ENCODE measurements at regions not wholly inside any gene's neighbourhood (a gene's known extent, or its start where the extent isn't known, plus 50 kb on each side); places are given as distances from the start of the nearest gene placed in this dataset.

DNA sequence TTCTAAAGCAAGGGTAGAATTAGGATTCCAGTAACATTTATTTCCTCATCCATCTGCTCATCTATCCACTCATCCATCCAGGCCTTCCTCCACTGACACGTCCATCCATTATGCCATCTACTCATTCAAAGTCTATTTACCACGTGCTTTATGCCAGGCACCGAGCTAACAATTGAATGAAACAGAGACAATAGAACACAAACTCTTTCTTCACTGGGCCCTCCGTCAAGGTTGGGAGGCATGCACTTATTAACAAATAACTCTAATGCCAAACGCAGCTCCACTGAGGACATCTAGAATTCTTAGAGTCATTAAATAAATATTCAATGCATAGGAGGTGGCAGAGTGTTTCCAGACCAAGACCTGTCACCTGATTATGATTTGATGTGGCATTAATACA lies 262.7 kb downstream of the CYRIA start:
- TF ChIP-seq, protein P1, sequence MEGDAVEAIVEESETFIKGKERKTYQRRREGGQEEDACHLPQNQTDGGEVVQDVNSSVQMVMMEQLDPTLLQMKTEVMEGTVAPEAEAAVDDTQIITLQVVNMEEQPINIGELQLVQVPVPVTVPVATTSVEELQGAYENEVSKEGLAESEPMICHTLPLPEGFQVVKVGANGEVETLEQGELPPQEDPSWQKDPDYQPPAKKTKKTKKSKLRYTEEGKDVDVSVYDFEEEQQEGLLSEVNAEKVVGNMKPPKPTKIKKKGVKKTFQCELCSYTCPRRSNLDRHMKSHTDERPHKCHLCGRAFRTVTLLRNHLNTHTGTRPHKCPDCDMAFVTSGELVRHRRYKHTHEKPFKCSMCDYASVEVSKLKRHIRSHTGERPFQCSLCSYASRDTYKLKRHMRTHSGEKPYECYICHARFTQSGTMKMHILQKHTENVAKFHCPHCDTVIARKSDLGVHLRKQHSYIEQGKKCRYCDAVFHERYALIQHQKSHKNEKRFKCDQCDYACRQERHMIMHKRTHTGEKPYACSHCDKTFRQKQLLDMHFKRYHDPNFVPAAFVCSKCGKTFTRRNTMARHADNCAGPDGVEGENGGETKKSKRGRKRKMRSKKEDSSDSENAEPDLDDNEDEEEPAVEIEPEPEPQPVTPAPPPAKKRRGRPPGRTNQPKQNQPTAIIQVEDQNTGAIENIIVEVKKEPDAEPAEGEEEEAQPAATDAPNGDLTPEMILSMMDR (IDR thresholded peaks at IDR 0.05), result no peak
- TF ChIP-seq EZH2 (IDR thresholded peaks at IDR 0.05; ENCODE audit: borderline replicate concordance, insufficient read depth, low read depth, low read length, poor library complexity, severe bottlenecking), result no peak

Data from B cell (primary cell).